ENCODE measurements at regions not wholly inside any gene's neighbourhood (a gene's known extent, or its start where the extent isn't known, plus 50 kb on each side); places are given as distances from the start of the nearest gene placed in this dataset.
"Not testable (repeated sequence)": the region's sequence is repeated elsewhere in the genome, so short reads cannot be mapped to it uniquely, and the experiment has no call there.

DNA sequence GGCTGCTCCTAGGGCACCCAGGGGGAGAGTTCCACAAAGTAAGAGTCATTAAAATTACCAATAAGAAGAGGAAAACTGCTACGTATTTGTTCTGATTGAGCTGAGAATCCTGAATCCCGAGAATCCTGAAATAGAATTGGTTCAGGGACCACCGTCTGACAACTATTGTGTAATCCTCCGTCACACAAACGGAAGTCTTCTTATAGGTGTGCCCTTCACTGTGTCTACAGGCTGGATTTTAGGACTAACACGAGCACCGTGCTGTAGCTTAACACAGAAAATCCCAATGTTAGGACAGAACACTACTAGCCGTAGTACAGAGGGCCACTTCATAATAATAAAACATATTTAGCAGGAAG lies 50.6 kb upstream of the RNF182 start:
- DNase-seq (no peak), ATAC-seq (no peak)
- Histone ChIP-seq H3K4me1 (peaks cover 9% of the 10 kb centered on the region), H3K27ac (no peak overlapping the region), H3K27me3 (ENCODE audit: insufficient read depth in 3 of 3, low read length in 2 of 3) (peaks cover 0 to 3% (median 0%) of the 10 kb centered on the region in 3 donors), H3K9me3 (no peaks in the 10 kb centered on the region), H3K36me3 (ENCODE audit: insufficient read depth in 1 of 2, low read depth in 1 of 2) (no peaks in the 10 kb centered on the region), H3K4me3 (peak overlapping the region; percentile 63)
- intact Hi-C loops (cut with DNase I): no loop called here
- TF ChIP-seq, protein P1, sequence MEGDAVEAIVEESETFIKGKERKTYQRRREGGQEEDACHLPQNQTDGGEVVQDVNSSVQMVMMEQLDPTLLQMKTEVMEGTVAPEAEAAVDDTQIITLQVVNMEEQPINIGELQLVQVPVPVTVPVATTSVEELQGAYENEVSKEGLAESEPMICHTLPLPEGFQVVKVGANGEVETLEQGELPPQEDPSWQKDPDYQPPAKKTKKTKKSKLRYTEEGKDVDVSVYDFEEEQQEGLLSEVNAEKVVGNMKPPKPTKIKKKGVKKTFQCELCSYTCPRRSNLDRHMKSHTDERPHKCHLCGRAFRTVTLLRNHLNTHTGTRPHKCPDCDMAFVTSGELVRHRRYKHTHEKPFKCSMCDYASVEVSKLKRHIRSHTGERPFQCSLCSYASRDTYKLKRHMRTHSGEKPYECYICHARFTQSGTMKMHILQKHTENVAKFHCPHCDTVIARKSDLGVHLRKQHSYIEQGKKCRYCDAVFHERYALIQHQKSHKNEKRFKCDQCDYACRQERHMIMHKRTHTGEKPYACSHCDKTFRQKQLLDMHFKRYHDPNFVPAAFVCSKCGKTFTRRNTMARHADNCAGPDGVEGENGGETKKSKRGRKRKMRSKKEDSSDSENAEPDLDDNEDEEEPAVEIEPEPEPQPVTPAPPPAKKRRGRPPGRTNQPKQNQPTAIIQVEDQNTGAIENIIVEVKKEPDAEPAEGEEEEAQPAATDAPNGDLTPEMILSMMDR (IDR thresholded peaks at IDR 0.05): no peak
- WGBS, 3 donors: 78 to 79% (median 79%) methylated on average over 8 of the region's 8 CpGs

DNA sequence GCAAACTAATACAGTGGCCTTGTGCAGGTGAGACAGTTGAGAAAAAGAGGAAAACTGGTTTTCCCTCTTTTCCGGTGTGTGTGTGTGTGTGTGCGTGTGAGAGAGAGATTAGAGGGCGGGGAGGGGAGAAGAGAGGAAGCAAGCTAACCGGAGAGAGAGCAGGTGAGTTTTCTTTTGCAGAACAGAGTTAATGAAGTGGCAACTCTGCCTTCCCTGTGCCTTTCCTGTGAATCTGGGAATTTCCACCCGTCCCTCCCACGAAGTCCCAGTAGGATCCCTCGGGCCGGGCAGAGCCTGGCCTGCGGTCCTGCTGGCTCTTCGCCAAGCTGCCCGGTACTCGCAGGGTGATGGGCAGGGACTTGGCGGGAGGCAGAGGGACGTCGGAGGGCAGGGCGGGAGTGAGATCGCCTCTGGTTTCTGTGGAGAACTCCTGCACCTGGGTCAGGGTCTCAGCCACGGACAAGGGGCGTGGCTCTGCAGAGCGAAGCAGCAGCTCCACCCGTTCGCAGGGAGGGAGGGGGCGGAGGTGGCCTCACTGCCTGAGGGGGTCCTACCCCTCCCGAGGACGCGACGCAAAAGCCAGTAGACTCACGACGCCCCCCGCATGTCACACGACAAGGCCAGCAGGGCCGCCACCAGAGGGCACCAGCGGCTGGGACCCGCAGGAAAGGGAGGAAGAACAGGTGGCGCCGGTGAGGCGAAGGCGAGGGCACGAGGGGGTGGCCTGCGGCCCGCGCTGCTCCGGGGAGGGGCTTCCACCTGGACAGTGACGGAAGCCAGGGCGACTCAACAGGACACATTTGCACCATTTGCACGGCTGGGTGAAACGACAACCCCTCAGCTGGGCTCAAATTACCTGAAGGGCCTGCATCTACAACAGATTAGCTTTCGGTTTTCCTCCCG lies 51.2 kb upstream of the RNF182 start:
- no peaks in the 10 kb centered on the region for H3K9me3 ChIP-seq
- 6 to 9% (median 8%) methylated on average over 43 to 49 of the region's 49 CpGs for WGBS, 3 donors

DNA sequence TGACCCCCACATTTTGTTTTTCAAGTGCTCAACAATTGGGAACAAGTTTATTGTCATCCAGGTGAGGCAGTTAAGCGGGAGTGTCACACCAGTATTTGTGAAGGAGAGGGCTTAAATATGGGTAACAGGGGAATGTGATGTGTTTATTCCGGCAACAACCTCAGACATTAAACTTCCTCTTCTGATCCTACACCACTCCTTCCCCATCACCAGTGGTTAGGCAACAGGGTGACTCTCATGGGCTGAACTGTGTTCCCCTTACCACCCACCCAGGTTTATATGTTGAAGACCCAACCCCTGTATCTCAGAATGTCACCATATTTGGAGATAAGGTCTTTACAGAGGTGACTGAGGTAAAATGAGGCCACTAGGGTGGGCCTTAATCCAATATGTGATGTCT lies 52.1 kb upstream of the RNF182 start:
- H3K4me3 ChIP-seq: no peak overlapping the region
- ATAC-seq (no peak), DNase-seq (no peak)
- H3K4me1 ChIP-seq: peaks cover 9% of the 10 kb centered on the region
- WGBS, 3 donors: 90 to 97% (median 93%) methylated on average over 2 of the region's 2 CpGs
- no peaks in the 10 kb centered on the region for H3K36me3 ChIP-seq (ENCODE audit: insufficient read depth in 1 of 2, low read depth in 1 of 2)
- H3K27ac ChIP-seq: no peak overlapping the region
- no peaks in the 10 kb centered on the region for H3K27me3 ChIP-seq (ENCODE audit: insufficient read depth in 3 of 3, low read length in 2 of 3)
- no peaks in the 10 kb centered on the region for H3K9me3 ChIP-seq
- intact Hi-C loops (cut with DNase I): no loop called here
- TF ChIP-seq, protein P1 (IDR thresholded peaks at IDR 0.05): no peak

More for the DNA sequence above, 51.2 kb upstream of the RNF182 start:
- H3K27me3 ChIP-seq (ENCODE audit: insufficient read depth in 3 of 3, low read length in 2 of 3): no peaks in the 10 kb centered on the region
- TF ChIP-seq, protein P1 (IDR thresholded peaks at IDR 0.05): peak; percentile 59
- ATAC-seq: peak; percentile 58 to 85 (median 66)
- peak overlapping the region; percentile 63 for H3K4me3 ChIP-seq
- intact Hi-C loops (cut with DNase I): no loop called here
- peak; percentile 55 to 70 for DNase-seq
- no peaks in the 10 kb centered on the region for H3K36me3 ChIP-seq (ENCODE audit: insufficient read depth in 1 of 2, low read depth in 1 of 2)
- no peak overlapping the region for H3K27ac ChIP-seq
- H3K4me1 ChIP-seq: peaks cover 9% of the 10 kb centered on the region

DNA sequence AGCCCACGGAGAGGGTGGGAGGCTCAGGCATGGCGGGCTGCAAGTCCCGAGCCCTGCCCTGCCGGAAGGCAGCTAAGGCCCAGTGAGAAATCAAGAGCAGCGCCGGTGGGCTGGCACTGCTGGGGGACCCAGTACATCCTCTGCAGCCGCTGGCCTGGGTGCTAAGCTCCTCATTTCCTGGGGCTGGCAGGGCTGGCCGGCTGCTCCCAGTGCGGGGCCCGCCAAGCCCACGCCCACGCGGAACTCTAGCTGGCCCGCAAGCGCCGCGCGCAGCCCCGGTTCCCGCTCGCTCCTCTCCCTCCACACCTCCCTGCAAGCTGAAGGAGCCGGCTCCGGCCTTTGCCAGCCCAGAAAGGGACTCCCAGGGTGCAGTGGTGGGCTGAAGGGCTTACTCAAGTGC lies 52.7 kb upstream of the RNF182 start:
- H3K9me3 ChIP-seq; H3K36me3 ChIP-seq (ENCODE audit: insufficient read depth in 1 of 2, low read depth in 1 of 2); ATAC-seq; H3K27ac ChIP-seq; H3K27me3 ChIP-seq (ENCODE audit: insufficient read depth in 3 of 3, low read length in 2 of 3); H3K4me3 ChIP-seq; intact Hi-C loops (cut with DNase I); DNase-seq; H3K4me1 ChIP-seq: not testable (repeated sequence)
- WGBS, 3 donors: 90 to 97% (median 94%) methylated on average over 15 to 23 of the region's 23 CpGs

DNA sequence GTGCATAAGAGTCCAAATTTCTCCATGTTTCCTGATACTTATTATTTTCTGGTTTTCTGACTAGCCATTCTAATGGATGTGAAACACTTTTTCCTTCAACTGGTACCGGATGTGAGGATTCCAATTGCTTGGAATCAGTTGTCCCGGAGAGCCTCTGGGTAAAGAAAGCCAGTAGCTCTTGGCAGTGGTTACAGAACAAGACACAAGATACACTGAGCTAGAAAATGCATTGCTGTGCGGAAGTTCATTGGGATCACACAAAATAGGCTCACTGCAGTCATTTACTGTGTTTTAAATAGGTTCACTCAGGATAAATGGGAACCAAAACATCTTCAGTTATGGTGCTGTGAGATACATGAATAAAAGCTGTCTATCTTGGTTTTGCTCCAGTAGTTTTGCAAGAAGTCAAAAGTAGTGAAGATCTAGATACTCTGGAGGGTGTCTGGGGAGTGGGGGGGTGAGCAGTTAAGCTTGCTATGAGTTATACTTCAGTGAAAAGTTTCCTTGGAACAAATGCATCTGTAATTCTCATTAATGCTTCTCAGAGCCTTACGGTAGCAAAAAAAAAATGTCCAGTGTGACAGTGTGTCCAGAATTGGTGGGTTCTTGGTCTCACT lies 54.4 kb upstream of the RNF182 start:
- intact Hi-C loops (cut with DNase I): no loop called here
- H3K4me3 ChIP-seq: no peak overlapping the region
- H3K36me3 ChIP-seq (ENCODE audit: insufficient read depth in 1 of 2, low read depth in 1 of 2): no peaks in the 10 kb centered on the region
- 29 to 39% (median 33%) methylated on average over 4 of the region's 4 CpGs for WGBS, 3 donors
- H3K9me3 ChIP-seq: no peaks in the 10 kb centered on the region
- DNase-seq (no peak), ATAC-seq (no peak)
- no peaks in the 10 kb centered on the region for H3K27me3 ChIP-seq (ENCODE audit: insufficient read depth in 3 of 3, low read length in 2 of 3)
- TF ChIP-seq, protein P1 (IDR thresholded peaks at IDR 0.05): no peak
- H3K27ac ChIP-seq: no peak overlapping the region
- H3K4me1 ChIP-seq: peaks cover 9% of the 10 kb centered on the region

All from psoas muscle (tissue), 7 donors.